ENCODE measurements at regions not wholly inside any gene's neighbourhood (a gene's known extent, or its start where the extent isn't known, plus 50 kb on each side); places are given as distances from the start of the nearest gene placed in this dataset.
"Not testable (repeated sequence)": the region's sequence is repeated elsewhere in the genome, so short reads cannot be mapped to it uniquely, and the experiment has no call there.

GRCh38 chr13:109436055-109436622, 350.2 kb downstream of the IRS2 start:
- DNase-seq (ENCODE audit: low read depth) = no peak

GRCh38 chr13:109431217-109431616, 355.2 kb downstream of the IRS2 start:
- no peak for DNase-seq (ENCODE audit: low read depth)

- no peak for DNase-seq (ENCODE audit: low read depth)
These were observed 358.2 kb downstream of the IRS2 start for GRCh38 chr13:109428146-109428545.

- no peak for DNase-seq (ENCODE audit: low read depth)
These were observed 358.7 kb downstream of the IRS2 start for GRCh38 chr13:109427695-109428094.

GRCh38 chr13:109427148-109427547, 359.2 kb downstream of the IRS2 start:
- no peak for DNase-seq (ENCODE audit: low read depth)

- DNase-seq (ENCODE audit: low read depth) = no peak
These were observed 359.7 kb downstream of the IRS2 start for GRCh38 chr13:109426690-109426990.

- no peak for DNase-seq (ENCODE audit: low read depth)
These were observed 360.3 kb downstream of the IRS2 start for GRCh38 chr13:109425821-109426689.

GRCh38 chr13:109422161-109422560, 364.2 kb downstream of the IRS2 start:
- no peak for DNase-seq (ENCODE audit: low read depth)

- no peak for DNase-seq (ENCODE audit: low read depth)
These were observed 366.5 kb downstream of the IRS2 start for GRCh38 chr13:109419896-109420295.

GRCh38 chr13:109418111-109418510, 368.3 kb downstream of the IRS2 start:
- DNase-seq (ENCODE audit: low read depth) = no peak

GRCh38 chr13:109416001-109416400, 370.4 kb downstream of the IRS2 start:
- no peak for DNase-seq (ENCODE audit: low read depth)

GRCh38 chr13:109415057-109415456, 371.3 kb downstream of the IRS2 start:
- DNase-seq (ENCODE audit: low read depth) = no peak

GRCh38 chr13:109412283-109412901, 374.0 kb downstream of the IRS2 start:
- no peak for DNase-seq (ENCODE audit: low read depth)

- DNase-seq (ENCODE audit: low read depth) = no peak
These were observed 375.5 kb downstream of the IRS2 start for GRCh38 chr13:109410868-109411267.

GRCh38 chr13:109408591-109409382, 377.6 kb downstream of the IRS2 start:
- DNase-seq (ENCODE audit: low read depth) = no peak

- DNase-seq (ENCODE audit: low read depth) = no peak
These were observed 379.9 kb downstream of the IRS2 start for GRCh38 chr13:109406376-109406992.

GRCh38 chr13:109403012-109403421, 383.4 kb downstream of the IRS2 start:
- no peak for DNase-seq (ENCODE audit: low read depth)

- DNase-seq (ENCODE audit: low read depth) = no peak
These were observed 384.5 kb downstream of the IRS2 start for GRCh38 chr13:109401891-109402290.

- no peak for DNase-seq (ENCODE audit: low read depth)
These were observed 385.1 kb downstream of the IRS2 start for GRCh38 chr13:109401307-109401706.

- DNase-seq (ENCODE audit: low read depth) = no peak
These were observed 385.6 kb downstream of the IRS2 start for GRCh38 chr13:109400624-109401257.

GRCh38 chr13:109400209-109400608, 386.2 kb downstream of the IRS2 start:
- DNase-seq (ENCODE audit: low read depth) = no peak

GRCh38 chr13:109398071-109398470, 388.3 kb downstream of the IRS2 start:
- not testable (repeated sequence) for DNase-seq (ENCODE audit: low read depth)
